ENCODE measurements at regions not wholly inside any gene's neighbourhood (a gene's known extent, or its start where the extent isn't known, plus 50 kb on each side); places are given as distances from the start of the nearest gene placed in this dataset.

DNA sequence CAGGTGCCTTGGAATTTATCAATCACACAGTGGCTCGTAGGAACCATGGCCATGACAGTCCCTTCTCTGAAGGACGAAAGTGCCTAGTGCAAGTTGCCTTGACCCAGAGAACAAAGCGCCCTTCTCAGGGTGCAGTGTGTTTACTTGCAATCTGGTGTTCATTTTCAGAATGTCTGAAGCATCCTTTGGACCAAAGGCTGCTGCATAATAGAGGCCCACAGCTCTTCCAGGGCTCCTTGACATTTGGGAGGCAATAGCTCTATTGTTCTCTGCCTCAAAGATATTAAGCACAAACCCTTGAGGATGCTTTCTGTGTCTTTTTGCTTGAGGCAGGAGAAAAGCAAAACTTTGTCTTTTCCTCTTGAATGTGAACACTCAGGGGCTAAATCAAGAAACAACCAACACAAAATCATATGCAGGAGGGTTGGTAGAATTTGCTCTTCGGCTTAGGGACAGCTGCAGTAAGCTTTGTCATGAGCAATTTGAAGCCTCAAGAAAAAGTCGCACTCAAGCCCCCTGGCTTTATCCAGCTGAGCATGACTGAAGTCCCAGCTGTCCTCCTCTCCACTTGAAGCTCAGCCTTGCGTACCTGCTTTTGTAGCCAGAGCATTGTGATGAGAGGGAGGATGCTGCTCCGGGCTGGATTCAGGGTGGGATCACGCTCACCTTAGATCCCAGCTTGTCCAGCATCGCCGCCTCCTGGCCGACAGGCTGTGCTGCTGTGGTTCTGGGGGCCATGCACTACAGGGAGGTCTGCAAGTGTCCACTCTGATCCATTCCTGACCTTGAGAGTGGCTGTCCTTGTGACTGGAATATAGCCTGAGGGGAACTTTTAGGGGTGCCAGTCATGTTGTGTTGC is 495.4 kb downstream of the CDH26 start:
- DNase-seq: no peak

DNA sequence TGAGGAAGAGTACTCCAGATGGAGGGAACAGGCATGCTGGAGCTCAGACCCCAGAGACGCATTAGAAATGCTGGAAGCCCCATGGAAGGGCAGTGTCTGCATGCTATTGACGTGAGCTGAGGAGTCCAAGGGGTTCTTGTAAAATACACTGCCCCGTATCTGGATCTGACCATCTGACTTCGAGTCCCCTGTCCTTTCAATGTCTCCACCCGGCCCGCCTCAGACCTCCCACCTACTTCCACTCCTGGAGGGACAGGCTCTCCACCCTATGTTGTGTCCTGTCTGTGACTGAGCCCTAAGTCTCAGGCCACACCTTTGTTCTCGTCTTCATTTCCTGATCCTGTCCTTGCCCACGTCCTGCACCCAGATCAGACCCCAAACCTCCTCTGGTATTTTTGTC is 496.3 kb downstream of the CDH26 start:
- DNase-seq: no peak

DNA sequence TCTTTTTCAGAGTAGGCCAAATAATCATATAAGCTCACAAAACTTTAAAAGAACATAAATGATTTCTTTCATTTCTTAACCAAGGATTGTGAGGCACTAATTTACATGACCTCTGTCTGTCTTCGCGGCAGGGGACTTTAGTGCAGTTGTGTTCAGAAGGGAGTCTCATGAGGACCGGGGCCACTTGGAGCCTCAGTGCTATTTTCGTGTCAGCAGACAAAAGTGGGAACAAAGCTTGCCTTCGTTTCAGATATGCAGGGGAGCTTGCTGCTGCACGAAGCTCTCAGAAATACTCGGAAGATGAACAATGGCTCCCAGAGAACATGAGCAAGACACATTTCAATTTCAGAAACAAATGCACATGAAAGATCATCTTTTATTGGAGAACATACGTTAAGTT is 497.0 kb downstream of the CDH26 start:
- no peak for DNase-seq

GRCh38 chr20:60459212-60459611 is 501.0 kb downstream of the CDH26 start:
- no peak for DNase-seq

- DNase-seq: no peak
Observed at GRCh38 chr20:60461993-60462392, 503.8 kb downstream of the CDH26 start.

DNA sequence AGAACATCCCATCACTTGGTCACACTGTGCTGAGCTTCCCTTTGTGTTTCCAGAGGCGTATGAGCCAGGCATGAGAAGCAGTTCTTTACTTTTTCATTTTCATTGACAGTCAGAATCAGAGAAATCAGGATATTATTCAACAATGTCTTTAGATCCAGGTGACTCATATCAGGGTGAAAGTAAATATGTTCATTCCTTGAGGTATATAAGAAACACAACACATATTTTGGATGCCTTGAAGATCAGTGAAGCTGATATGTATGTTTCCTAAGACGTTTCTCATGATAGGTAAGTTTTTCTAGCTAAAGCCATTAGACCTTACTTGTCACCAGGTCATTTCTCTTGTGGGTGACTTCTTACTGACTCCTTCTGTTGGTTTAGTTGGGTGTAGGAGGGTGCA is 505.6 kb downstream of the CDH26 start:
- DNase-seq: no peak

DNA sequence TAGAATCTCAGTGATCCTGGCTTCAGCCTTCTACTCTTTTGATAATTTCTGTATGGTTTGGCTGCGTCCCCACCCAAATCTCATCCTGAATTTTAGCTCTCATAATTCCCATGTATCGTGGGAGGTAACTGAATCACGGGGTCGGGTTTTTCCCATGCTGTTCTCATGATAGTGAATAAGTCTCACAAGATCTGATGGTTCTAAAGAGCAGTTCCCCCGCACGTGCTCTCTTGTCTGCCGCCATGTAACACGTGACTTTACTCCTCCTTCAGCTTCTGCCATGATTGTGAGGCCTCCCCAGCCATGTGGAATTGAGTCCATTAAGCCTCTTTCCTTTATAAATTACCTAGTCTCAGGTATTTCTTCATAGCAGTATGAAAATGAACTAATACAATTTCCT is 507.2 kb downstream of the CDH26 start:
- no peak for DNase-seq

DNA sequence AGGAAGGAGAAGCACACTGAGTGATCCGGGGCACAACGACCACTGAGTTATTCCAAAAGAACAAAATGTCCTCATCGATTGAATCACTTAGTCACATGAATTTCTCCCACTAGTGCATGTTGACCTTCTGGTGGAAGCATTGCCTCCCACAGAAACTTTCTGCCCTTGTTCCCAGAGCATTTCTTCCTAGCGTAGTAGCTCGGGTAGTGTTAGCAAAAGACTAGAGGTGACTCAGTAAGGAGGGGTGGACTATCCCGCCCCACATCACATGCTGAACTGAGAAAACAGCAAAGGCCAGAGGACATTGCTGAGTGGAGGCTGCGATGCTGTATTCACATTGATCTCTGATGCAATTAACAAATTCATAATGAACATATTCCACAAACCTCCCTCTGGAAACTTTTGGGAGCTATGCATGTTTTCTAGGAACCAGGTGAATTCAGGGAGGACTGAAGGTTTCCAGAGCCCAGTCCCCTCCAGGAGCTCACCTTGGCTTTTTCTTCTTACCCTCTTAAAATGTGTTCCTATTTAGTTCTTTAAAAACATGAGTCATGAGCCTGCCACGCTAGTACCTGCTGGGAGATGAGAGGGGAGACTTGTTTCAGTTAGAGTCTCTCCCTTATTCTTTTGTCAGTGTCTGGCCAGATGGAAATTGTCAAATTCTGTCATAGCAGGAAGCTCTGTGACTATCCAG is 507.9 kb downstream of the CDH26 start:
- DNase-seq: no peak

DNA sequence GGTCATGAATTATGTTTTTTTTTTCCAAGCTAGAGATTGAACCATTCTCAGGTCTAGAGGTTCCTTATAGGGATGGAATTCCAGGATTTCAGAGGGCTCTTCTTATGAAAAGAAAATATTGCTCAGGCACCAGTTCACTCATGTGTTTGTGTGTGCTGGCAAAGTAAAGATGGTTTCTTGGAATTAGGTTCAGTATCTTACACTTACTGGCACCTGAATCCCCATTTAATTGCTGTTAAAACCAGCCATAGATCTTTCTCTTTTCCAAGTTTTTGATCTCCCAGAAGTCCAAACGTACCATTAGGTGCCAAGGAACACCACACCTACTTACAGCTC is 508.4 kb downstream of the CDH26 start:
- no peak for DNase-seq

- DNase-seq: no peak
Observed at GRCh38 chr20:60467078-60467477, 508.9 kb downstream of the CDH26 start.

DNA sequence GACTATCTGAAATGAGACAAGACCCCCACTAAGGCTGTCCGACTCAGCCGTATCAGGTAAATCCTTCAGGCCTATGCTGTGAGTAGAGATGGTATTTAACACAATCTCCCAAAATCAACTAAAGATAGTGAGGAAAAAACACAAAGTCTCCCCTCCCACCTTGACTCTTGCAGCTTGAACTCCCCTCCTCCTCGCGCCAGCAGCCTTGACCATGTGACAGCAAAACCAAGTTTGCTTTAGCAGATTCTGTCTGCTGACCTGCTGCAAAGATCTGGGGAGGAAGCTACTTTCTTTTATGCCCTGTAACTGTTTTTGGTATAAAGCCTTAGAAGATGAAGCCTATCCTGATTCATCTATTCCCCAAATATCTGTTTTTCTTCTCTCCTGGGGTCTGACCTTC is 509.5 kb downstream of the CDH26 start:
- DNase-seq: no peak

- no peak for DNase-seq
Observed at GRCh38 chr20:60469829-60470228, 511.6 kb downstream of the CDH26 start.

DNA sequence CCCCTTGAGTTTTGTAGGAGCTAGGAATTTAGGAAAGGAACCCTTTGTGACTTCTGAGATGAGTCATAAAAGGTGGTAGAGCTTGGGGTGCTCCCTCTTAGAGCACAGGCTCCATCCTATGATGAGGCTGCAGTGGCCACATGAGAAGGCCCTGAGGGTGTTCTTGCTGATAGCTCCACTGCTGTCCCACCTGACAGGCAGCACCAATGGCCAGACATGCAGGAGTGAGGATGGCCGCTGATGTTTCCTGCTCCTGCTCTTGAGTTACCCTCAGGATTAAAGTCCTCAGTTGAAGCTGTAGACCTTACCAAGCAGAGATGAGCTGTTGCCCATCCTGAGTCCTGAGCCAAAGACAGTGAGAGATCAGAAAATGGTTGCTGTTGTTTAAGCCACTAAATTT is 512.1 kb downstream of the CDH26 start:
- no peak for DNase-seq

GRCh38 chr20:60473211-60473610 is 515.0 kb downstream of the CDH26 start:
- no peak for DNase-seq

DNA sequence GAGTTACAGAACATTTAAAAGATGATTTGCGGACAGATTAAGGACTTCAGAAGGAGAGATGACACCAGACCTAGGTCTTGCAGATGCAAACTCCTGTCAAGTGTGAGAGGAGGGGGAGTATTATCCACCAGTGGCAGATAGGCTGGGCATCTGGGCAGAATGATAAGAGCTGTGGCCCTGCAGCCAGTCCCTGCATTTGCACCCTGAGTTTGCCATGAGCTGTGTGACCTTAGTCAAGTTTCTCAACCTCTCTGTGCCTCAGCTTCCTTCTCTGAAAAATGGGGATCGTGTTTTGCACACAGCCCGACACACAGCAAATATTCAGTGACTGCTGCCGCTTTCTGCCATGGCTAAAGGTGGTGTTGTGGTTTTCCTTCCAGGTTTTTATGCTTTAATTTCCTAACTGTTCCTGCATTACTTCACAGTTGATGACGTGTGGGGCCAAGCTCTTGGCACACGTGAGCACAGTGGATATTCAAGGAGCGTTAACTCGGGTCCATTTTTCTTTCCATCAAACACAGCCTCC is 516.2 kb downstream of the CDH26 start:
- DNase-seq: no peak

DNA sequence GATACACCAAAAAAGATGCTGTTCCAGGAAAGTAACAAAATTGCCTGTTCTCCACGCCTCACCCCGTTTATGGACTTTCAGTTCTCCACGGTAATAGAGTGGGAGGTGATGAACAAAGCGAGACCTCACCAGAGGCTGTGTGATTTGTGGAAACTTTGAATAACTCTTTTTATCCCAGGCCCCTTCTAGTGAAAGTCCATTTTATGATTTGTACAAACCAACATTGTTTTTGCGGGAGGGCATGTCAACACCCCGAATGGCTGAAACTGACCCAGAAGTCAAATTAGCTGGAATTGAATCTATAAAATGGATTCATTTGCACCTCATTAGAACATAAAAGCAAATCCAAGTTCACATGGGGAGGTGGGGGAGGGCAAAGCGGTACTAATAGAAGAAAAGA is 517.8 kb downstream of the CDH26 start:
- DNase-seq: no peak

DNA sequence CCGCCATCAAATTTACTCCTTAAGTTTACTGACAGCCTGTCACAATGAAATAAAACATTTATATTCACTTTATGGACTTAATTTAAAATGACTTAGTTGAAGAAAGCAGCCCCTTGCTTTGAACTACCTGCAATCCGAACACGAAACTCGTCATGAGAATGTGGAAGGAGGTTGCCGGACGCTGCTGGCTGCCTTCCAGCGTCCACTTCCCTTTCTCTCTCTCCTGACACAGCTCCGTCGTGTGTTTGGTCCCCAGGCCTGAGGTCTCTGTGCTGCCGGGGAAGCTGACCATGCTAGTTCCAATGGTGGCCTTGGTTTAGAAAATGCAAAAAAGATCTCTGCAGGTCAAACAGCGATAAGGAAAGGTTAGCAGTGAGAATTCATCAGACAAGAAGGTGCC is 519.7 kb downstream of the CDH26 start:
- no peak for DNase-seq

DNA sequence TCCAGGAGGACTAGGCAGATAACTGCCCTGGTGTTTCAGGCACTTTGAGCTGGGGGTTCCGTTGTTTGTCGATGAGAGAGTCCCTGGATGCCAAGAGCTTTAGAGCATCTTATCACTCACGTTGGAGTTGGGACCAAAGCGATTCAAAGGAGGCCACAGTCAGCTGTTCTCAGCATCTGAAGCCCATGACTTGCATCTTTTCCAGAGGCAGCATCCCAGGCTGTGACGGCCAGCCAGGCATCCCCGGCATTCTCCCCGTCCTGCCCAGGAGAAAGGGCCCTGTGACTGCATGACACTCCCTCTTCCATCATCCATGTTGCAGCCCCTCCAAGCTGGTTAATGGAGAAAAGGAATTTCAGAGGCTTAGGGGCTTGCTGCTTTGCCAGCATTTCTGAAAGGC is 520.3 kb downstream of the CDH26 start:
- DNase-seq: no peak

DNA sequence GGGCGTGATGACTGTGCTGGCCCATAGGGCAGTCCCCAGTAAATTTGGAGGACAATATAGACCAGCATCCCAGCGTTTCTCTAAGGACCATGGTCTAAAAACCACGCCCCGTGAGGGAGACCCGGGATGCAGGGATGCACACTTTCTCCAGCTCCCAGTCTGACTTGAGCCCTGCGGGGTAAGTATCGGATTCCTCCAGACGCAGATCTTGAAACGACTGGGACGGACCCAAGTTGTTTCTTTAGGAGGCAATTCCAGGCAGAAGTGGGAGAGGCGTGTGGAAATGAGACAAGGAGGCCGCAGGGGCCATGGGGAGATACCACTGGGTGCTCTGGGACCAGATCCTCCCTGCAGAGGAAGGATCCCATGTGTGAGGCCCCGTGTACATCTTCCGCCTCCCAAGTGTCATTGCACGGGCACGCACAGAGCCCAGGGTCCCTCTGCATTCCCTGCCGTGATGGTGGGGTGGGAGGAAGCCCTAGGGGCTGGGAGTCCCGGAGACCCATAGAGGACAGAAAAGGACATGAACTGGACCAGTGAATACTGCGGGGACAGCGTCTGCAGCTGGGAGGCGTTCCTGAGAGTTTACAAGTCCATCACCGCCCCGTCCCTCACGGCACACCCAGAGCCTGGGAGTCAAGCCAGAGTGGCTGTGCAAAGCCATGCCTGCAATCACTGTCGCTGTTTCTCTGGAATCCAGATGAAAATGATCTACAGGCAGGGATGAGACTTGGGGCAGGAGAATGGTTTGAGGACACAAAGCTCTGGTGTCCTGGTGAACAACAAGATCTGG is 522.9 kb downstream of the CDH26 start:
- DNase-seq: no peak

- DNase-seq: no peak
Observed at GRCh38 chr20:60481743-60482133, 523.5 kb downstream of the CDH26 start.

DNA sequence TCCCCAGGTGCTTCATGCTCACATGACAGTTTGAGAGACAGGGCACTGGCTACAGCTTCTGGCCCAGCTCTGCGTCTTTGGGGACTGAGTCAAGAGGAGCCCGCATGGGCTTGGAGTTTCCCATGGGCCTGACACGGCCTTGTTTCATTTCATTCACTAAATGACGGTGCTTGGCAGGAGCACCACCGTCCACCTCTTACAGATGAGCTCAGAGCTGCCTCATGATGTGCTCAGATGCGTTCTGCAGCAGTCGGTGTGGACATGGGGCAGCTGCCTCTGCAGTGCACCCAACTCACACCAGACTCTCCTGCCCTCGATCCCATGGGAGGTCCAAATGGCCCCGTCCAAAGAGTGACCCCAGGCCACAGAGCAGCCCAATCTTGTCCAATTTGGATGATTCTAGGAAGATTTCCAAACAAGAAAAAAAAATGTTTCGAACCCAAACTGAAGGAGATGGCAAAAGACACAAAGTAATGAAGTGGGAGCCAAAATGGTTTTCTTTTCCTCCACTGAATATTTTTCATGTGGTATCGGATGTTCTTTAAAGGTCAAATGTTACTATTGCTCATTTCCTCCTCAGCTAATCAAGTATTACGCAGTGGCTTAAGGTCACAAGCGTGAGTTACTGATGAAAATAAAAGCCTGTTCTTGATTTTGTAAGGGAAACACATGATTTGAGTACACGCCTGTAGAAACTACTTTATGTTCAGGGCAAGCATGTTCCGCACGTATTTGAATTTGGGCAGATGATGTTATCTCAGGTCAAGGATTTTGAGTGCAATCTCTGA is 524.2 kb downstream of the CDH26 start:
- DNase-seq: no peak

DNA sequence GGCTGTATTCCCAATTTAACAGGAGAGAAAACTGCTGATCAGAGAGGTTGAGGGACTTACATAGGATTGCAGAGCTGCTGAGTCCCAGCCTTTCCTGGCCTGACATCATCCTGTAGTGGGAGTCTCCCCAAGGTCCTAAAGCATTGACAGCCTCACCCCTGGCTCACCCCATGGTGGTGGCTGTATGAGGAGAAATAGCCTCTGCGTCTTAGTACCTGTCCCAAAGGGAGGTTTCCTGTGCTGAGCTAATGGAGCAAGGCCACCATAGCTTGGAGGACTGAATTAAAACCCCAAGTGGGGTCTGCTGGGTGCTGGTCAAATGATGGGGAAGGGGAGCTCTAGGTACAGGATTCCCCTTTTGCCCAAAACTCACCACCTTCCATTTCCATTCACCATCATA is 525.1 kb downstream of the CDH26 start:
- no peak for DNase-seq

DNA sequence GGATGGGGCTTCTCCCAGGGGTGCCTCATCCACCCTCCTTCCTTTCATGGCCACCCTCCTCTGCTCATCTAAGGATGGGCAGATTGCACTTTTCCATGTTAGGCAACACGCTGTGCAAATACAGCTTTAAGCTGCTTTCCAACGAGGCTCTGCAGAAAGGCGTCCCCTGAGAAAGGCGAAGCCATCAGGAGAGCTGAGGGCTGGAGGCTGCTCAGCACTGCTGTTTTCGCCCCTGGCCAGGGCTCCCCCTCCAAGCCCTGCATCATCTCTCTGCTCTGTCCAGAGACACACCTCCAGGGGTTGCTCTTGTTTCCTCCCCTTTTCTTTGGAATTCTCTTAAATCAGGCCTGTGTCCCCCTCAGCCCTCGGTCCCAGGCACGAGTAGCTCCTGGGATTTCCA is 526.1 kb downstream of the CDH26 start:
- DNase-seq: no peak

All from activated CD4-positive, alpha-beta T cell treated with anti-CD3 and anti-CD28 coated beads, Interleukin-10, Interleukin-2, amounts not matched to agents 100 ng/mL and 50 ng/mL, durations not matched to agents 16 hours and 8 hours (primary cell).